AG10803 (cell line): ENCODE measurements at regions not wholly inside any gene's neighbourhood (a gene's known extent, or its start where the extent isn't known, plus 50 kb on each side); places are given as distances from the start of the nearest gene placed in this dataset.
A peak's percentile ranks its signal among the peaks of the same experiment; 100 is the strongest.
"Not testable (repeated sequence)": the region's sequence is repeated elsewhere in the genome, so short reads cannot be mapped to it uniquely, and the experiment has no call there.

Experiments used
- DNase-seq: peaks from one replicate; pipeline ENCODE4 v3.0.0; 2010; ENCODE audit warnings: low read depth
- H3K4me3 ChIP-seq: 2 replicates; pipeline ENCODE4 v1.5.1; 2011; ENCODE audit warnings: mild to moderate bottlenecking, low read length, control low read depth
- TF ChIP-seq, protein P1 (sequence below): conservative IDR thresholded peaks from 2 replicates; pipeline ENCODE4 v1.5.1; 2011; ENCODE audit warnings: mild to moderate bottlenecking, low read length, control low read depth, inconsistent platforms

DNA sequence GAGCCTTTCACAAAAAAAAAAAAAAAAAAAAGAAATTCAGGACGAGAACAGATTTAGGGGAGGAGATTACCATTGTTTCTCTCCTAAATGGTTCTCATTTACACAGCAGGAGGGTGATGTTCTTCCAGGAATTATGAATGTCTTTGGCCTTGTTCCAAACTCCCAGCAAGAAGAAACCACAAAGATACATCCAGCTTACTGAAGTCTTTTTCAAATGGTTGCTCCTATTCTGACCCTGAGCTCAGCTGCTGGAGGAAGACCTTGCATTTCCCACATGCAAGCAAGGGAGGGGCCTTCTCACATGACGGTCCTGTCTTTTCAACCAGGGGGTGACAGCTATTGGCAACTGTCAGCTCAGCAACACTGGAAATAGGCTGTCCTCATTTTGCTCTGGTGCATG is 203.0 kb upstream of the VLDLR start:
- no peak overlapping the region for H3K4me3 ChIP-seq
- TF ChIP-seq, protein P1, sequence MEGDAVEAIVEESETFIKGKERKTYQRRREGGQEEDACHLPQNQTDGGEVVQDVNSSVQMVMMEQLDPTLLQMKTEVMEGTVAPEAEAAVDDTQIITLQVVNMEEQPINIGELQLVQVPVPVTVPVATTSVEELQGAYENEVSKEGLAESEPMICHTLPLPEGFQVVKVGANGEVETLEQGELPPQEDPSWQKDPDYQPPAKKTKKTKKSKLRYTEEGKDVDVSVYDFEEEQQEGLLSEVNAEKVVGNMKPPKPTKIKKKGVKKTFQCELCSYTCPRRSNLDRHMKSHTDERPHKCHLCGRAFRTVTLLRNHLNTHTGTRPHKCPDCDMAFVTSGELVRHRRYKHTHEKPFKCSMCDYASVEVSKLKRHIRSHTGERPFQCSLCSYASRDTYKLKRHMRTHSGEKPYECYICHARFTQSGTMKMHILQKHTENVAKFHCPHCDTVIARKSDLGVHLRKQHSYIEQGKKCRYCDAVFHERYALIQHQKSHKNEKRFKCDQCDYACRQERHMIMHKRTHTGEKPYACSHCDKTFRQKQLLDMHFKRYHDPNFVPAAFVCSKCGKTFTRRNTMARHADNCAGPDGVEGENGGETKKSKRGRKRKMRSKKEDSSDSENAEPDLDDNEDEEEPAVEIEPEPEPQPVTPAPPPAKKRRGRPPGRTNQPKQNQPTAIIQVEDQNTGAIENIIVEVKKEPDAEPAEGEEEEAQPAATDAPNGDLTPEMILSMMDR: no peak
- DNase-seq: peak; percentile 64

DNA sequence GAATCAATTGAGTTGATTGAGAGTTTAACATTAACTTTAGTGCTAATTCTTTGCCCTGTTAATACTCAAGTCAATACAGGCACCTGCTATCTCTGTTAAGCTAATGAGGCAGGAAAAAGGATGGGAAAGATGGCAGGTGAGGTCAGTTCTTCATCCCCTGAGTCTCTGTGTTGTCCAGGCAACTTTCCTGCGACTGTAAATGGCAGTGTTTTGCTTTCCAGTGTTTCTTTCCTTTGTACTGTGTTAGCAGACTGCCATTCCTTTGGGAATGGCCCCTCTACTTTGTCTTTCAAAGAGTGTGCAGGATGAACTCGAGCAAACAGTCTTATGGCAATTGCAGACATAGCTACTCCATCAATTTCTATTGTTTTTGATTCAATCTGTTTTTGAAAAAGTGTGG is 202.2 kb upstream of the VLDLR start:
- no peak overlapping the region for H3K4me3 ChIP-seq
- no peak for DNase-seq
- TF ChIP-seq, protein P1: no peak

DNA sequence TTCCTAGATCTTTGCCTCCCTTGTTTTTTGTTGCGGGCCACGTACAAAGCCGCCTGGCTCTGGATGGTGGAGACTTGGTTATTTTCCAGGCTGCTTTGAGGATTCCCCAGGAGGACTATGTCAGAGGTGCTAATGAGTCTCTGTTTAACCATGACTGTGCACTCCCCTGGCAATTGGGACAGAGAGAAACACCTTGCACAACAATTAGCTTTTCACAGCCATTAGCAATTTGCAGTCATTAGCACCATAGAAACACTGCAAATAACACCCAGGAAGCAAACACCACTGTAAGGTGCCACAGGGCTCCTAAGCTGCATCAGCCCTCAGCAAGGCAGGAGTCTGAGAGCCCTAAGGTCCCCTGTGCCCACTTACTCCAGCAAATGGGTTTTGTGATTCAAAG is 201.0 kb upstream of the VLDLR start:
- DNase-seq: no peak
- no peak overlapping the region for H3K4me3 ChIP-seq
- TF ChIP-seq, protein P1: no peak

DNA sequence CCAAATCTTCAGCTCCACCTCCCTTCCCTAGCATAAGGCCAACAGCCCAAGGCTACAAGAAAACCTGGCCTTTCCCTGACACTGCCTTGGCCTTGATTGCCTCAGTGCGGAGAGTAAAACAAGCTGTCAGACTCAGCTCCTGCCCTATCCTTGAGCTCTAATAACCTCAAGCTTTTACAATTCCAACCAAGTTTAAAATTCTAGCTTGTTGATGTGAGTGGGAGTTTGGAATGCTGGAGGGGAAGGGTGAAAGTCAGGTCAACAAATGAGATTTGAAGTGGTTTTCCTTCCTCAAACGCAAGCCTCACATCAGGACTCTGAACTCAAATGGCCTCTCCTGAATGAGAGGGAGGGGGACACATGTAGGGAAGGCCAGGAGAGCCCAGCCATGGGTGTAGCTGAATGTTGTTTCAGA is 197.0 kb upstream of the VLDLR start:
- TF ChIP-seq, protein P1: no peak
- no peak for DNase-seq

DNA sequence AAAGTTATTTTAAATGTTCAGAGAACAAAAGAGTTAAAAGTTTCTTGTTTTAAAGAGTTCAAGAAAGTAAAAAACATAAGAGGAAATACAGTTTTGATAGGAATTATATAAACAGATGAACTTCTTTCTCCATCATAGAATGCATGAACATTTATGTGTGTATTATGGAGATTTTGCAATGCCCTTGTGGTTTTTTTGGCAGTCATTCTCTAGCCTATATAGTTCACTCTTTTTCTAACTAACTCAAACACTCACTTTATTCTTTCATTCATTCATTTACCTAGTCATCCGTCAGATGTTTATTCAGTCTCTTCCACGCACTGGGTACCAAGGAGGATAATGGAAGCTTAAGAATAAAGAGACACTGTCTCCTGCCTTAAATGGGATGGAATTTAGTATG is 195.9 kb upstream of the VLDLR start:
- no peak for DNase-seq
- TF ChIP-seq, protein P1: no peak
- no peak overlapping the region for H3K4me3 ChIP-seq

More for the DNA sequence above, 197.0 kb upstream of the VLDLR start:
- no peak overlapping the region for H3K4me3 ChIP-seq

DNA sequence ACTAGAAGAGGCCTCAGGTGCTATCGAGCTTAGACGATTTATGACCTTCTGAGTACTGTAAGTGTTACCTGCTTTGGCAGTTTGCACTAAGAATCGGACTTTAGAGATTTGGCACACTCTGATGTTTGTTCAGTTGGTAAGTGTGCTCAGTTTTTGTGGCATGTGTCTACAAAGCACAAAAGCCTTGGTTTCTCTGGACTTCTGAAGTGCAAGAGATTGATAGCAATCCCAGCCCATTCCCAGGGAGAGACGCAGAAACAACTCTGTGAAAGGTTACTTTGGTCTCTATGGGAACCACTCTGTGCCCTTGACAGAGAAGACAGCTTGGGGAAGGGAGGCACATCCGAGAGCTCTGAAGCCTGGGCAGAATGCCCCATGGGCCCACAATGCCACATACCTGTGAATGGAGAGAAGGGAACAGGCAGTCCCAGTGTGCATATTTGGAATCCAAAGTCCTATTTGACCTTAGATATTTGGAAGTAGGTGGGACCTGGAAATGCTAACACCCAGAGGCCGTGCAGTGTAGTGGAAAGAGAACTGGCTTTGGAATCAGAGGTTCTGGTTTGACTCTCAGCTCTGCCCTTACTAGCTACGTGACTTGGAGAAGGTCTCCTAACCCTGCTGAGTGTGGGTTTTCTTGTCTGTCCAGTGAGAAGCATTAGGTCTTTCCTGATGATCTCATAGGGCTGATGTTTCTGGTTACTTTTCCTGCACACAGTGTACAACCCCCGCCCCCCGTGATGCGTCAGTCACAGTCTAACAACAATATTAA is 194.3 kb upstream of the VLDLR start:
- TF ChIP-seq, protein P1: no peak
- no peak for DNase-seq

DNA sequence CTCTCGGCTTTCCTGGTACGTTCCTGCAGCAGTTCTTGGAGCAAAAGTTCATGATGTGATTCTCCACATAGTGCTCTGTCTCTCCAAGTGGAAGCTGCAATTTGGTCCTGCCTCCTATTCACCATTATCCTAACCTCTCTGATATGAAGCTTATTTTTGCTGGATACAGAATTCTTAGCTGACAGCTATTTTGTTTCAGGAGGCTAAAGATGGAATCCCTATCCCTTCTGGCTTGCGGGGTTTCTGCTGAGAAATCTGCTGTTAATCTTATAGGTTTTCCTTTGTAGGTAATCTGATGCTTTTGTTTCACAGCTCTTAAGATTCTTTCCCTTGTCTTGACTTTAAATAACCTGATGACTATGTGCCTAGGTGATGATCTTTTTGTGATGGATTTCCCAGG is 181.6 kb upstream of the VLDLR start:
- TF ChIP-seq, protein P1: no peak
- no peak overlapping the region for H3K4me3 ChIP-seq
- DNase-seq: no peak

More for the DNA sequence above, 194.3 kb upstream of the VLDLR start:
- H3K4me3 ChIP-seq: no peak overlapping the region

DNA sequence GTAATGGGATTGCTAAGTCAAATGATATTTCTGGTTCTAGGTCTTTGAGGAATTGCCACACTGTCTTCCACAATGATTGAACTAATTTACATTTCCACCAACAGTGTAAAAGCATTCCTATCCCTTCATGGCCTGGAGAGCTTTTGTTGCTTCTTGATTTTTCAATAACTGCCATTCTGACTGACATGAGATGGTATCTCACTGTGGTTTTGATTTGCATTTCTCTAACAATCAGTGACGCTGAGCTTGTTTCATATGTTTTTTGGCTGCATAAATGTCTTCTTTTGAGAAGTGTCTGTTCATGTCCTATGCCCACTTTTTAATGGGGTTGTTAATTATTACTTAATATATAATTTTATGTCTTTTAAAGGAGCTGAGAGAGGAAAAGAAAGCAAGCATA is 177.7 kb upstream of the VLDLR start:
- not testable (repeated sequence) for H3K4me3 ChIP-seq, DNase-seq
